Suprapubic skin (tissue), 4 donors: ENCODE measurements at regions not wholly inside any gene's neighbourhood (a gene's known extent, or its start where the extent isn't known, plus 50 kb on each side); places are given as distances from the start of the nearest gene placed in this dataset.

Source experiments
- CTCF ChIP-seq, 2 donors: fragments of 200-600 bp in 1 of 2; fragments of 450-650 bp in 1 of 2; sonication (generic) in 1 of 2; IDR thresholded peaks; one replicate each; pipeline ENCODE4 v1.5.1; 2016 to 2019; ENCODE audit warnings: antibody characterized with exemption in 2 of 2, mild to moderate bottlenecking in 1 of 2, moderate library complexity in 1 of 2
- EP300 ChIP-seq: sonication (generic); formaldehyde crosslinking; IDR thresholded peaks from one replicate; pipeline ENCODE4 v1.6.1; 2017; ENCODE audit warnings: antibody characterized with exemption
- POLR2A ChIP-seq, 2 donors: fragments of 450-650 bp; IDR thresholded peaks; one replicate each; pipeline ENCODE4 v1.6.1; 2017; ENCODE audit warnings: antibody characterized with exemption in 2 of 2, mild to moderate bottlenecking in 2 of 2, moderate library complexity in 2 of 2
- POLR2AphosphoS5 ChIP-seq, 3 donors: sonication (generic); formaldehyde crosslinking; IDR thresholded peaks; one replicate each; pipeline ENCODE4 v1.6.1; 2017; ENCODE audit warnings: antibody characterized with exemption in 3 of 3

- TF ChIP-seq POLR2A (IDR thresholded peaks at IDR 0.05) (no peak), CTCF (IDR thresholded peaks at IDR 0.05) (no peak), POLR2AphosphoS5 (IDR thresholded peaks at IDR 0.05) (no peak), EP300 (no peak)
Measured at GRCh38 chr2:220279372-220279771, 651.9 kb downstream of the SLC4A3 start.
